DOHH2 (cell line): ENCODE measurements at regions not wholly inside any gene's neighbourhood (a gene's known extent, or its start where the extent isn't known, plus 50 kb on each side); places are given as distances from the start of the nearest gene placed in this dataset.

Source experiments
- EZH2phosphoT487 ChIP-seq: fragments of 200-600 bp; sonication (generic); IDR thresholded peaks from 2 replicates; pipeline ENCODE4 v1.6.1; 2017; ENCODE audit warnings: borderline replicate concordance, mild to moderate bottlenecking, antibody characterized with exemption, low read length, moderate library complexity, mixed read lengths
- TF ChIP-seq, protein P1 (sequence below): fragments of 200-600 bp; sonication (generic); IDR thresholded peaks from one replicate; pipeline ENCODE4 v1.5.1; 2014; ENCODE audit warnings: antibody characterized with exemption, mild to moderate bottlenecking, low read depth, low read length; ENCODE audit not compliant: poor library complexity, severe bottlenecking

GRCh38 chr13:83634601-83635000, 247.7 kb downstream of the SLITRK1 start:
- TF ChIP-seq, protein P1, sequence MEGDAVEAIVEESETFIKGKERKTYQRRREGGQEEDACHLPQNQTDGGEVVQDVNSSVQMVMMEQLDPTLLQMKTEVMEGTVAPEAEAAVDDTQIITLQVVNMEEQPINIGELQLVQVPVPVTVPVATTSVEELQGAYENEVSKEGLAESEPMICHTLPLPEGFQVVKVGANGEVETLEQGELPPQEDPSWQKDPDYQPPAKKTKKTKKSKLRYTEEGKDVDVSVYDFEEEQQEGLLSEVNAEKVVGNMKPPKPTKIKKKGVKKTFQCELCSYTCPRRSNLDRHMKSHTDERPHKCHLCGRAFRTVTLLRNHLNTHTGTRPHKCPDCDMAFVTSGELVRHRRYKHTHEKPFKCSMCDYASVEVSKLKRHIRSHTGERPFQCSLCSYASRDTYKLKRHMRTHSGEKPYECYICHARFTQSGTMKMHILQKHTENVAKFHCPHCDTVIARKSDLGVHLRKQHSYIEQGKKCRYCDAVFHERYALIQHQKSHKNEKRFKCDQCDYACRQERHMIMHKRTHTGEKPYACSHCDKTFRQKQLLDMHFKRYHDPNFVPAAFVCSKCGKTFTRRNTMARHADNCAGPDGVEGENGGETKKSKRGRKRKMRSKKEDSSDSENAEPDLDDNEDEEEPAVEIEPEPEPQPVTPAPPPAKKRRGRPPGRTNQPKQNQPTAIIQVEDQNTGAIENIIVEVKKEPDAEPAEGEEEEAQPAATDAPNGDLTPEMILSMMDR: no peak
- no peak for TF ChIP-seq EZH2phosphoT487
